OCI-LY7 (cell line): ENCODE measurements at regions not wholly inside any gene's neighbourhood (a gene's known extent, or its start where the extent isn't known, plus 50 kb on each side); places are given as distances from the start of the nearest gene placed in this dataset.

Experiments used
- CTCF ChIP-seq: fragments of 200-600 bp; sonication (generic); conservative IDR thresholded peaks from 2 replicates; pipeline ENCODE4 v1.5.1; 2014; ENCODE audit warnings: mild to moderate bottlenecking, antibody characterized with exemption, low read length, moderate library complexity, mixed read lengths
- EZH2phosphoT487 ChIP-seq: fragments of 200-600 bp; sonication (generic); IDR thresholded peaks from 2 replicates; pipeline ENCODE4 v1.6.1; 2018; ENCODE audit warnings: low read depth, borderline replicate concordance, mild to moderate bottlenecking, mixed run types, antibody characterized with exemption, low read length, moderate library complexity, mixed read lengths

DNA sequence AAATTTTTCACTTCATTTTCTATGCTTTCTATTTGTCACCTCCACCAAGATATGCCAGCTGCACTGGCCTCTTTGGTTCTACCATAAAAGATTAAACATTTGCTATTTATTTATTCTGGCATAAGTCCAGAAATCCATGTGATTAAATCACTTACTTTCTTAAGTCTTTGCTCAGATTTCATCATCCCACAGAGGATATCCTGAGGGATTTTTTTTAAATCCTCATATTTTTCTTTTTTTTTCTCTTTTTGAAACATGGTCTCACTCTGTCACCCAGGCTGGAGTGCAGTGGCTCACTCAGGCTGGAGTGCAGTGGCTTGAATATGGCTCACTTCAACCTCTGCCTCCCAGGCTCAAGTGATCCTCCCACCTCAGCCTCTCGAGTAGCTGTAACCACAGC, 645.4 kb upstream of the ATXN7L3B start:
- TF ChIP-seq EZH2phosphoT487, result no peak
- TF ChIP-seq CTCF, result no peak
